Heart right ventricle (tissue), 16 donors: ENCODE measurements at regions not wholly inside any gene's neighbourhood (a gene's known extent, or its start where the extent isn't known, plus 50 kb on each side); places are given as distances from the start of the nearest gene placed in this dataset.

Experiments
- ATAC-seq, 8 donors: fragments of 200-7000 bp; cut with Tn5 transposase; one replicate each; pipeline ENCODE4 v1.9.1; 2020; ENCODE audit warnings: mild to moderate bottlenecking in 8 of 8, moderate library complexity in 8 of 8, moderate number of reproducible peaks in 1 of 8
- DNase-seq, 2 donors: peaks; one replicate each; pipeline ENCODE4 v3.0.0-alpha.2; 2020
- H3K27ac ChIP-seq, 10 donors: fragments of 200-600 bp; sonication (generic) in 2 of 10; one replicate each; pipeline versions ENCODE4 v1.5.0 to v1.8.0; 2020 to 2022; ENCODE audit warnings: mild to moderate bottlenecking in 3 of 10
- H3K27me3 ChIP-seq, 7 donors: fragments of 200-600 bp; one replicate each; pipeline ENCODE4 v1.8.0; 2021 to 2022; ENCODE audit warnings: mild to moderate bottlenecking in 2 of 7
- H3K36me3 ChIP-seq, 9 donors: fragments of 200-600 bp; sonication (generic) in 1 of 9; one replicate each; pipeline versions ENCODE4 v1.5.0 to v1.8.0; 2020 to 2022; ENCODE audit warnings: mild to moderate bottlenecking in 2 of 9
- H3K4me1 ChIP-seq, 9 donors: fragments of 200-600 bp; sonication (generic) in 1 of 9; one replicate each; pipeline versions ENCODE4 v1.5.0 to v1.8.0; 2020 to 2022; ENCODE audit warnings: mild to moderate bottlenecking in 4 of 9
- H3K4me3 ChIP-seq, 10 donors: fragments of 200-600 bp; sonication (generic) in 2 of 10; one replicate each; pipeline versions ENCODE4 v1.5.0 to v1.8.0; 2020 to 2022; ENCODE audit warnings: mild to moderate bottlenecking in 7 of 10, moderate library complexity in 2 of 10
- H3K9me3 ChIP-seq, 11 donors: fragments of 200-600 bp in 10 of 11; sonication (generic) in 2 of 11; one replicate each; pipeline versions ENCODE4 v1.5.0 to v1.8.0; 2013 to 2022; ENCODE audit warnings: mild to moderate bottlenecking in 2 of 11, control low read depth in 1 of 11, moderate library complexity in 1 of 11
- WGBS, 2 donors: extraction: QIAGEN DNeasy Blood & Tissue Kit; methylation state at CpG; one replicate each; pipeline ENCODE4 v1.1.7; 2013; ENCODE audit warnings: inconsistent platforms in 1 of 2; 5-methylcytosine and 5-hydroxymethylcytosine counted together
- intact Hi-C, 10 donors: fragments of 100-400 bp; cut with DNase I; formaldehyde crosslinking; loops; one replicate each; pipeline versions ENCODE4 v1.11.1 to v1.14.2; 2022
- TF ChIP-seq, protein P1 (sequence below), 9 donors: fragments of 200-600 bp; sonication (generic) in 2 of 9; IDR thresholded peaks; one replicate each; pipeline versions ENCODE4 v1.5.0 to v1.8.0; 2021 to 2022; ENCODE audit warnings: antibody characterized with exemption in 9 of 9, mild to moderate bottlenecking in 5 of 9, moderate library complexity in 1 of 9
- donor health status: Arrhythmogenic right ventricular cardiomyopathy.
- donor health status: ischemic (EF 13 %, LVEDD 7.1; RV severe dilation, severe dysfunction).
- donor health status: healthy with polysubstance abuse.
- donor health status: DM: no; HTN: yes; CAD: no.
- donor health status: DM: no; HTN: no; CAD: no.
- donor health status: ischemic (EF 25% LVEDD 6.9; RV normal size, moderate dysfunction).
- donor health status: ischemic (EF 25% LVEDD 5.7; RV mildly dilated, moderate dysfunction).
- donor health status: healthy.
- donor health status: DM: yes; HTN: yes; CAD: no.
- donor health status: Ischemic cardiomyopathy.
- donor health status: ischemic (EF 35%, LVEDD 5.7; RV mildly dilated, moderate dysfunction).
- donor health status: nonischemic (EF 11% LVEDD 7.7; RV severe dilation, severe dysfunction).
- donor health status: DM: yes; HTN: yes; CAD: no.
- donor health status: PGD.
- donor health status: ischemic (EF 29% LVEDD 5.4; RV normal size, mild dysfunction).
- donor health status: nonischemic (EF 23%, LVEDD 6.1; RV moderate dilation, normal function).

DNA sequence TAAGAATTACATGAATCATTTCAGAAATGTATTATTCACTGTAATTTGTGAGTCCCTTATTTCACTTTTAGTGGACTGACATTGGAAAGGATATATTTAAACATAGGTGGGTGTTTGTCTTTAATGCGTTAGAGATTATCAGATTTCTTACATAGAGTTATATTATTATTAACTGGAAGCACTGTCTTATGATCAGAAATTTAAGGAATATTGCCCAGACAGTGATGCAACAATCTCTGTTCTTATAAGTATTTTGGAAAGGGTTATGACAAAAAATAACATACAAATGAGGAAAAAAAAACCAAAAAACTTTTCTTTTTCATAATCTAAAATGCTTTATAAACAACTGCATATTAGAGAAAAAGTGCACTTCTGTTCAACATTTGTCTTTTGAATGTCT is 836.6 kb downstream of the SLC6A15 start:
- WGBS, 2 donors, result 82 to 85% methylated on average over 1 of the region's 1 CpG
- Histone ChIP-seq H3K27ac (no peak overlapping the region), H3K4me3 (no peak overlapping the region), H3K36me3 (no peaks in the 10 kb centered on the region), H3K27me3 (no peaks in the 10 kb centered on the region), H3K4me1 (no peaks in the 10 kb centered on the region), H3K9me3 (peaks cover 0 to 6% (median 0%) of the 10 kb centered on the region in 11 donors)
- ATAC-seq, result no peak
- DNase-seq, result no peak
- intact Hi-C loops, result no loop called here
- TF ChIP-seq, protein P1, sequence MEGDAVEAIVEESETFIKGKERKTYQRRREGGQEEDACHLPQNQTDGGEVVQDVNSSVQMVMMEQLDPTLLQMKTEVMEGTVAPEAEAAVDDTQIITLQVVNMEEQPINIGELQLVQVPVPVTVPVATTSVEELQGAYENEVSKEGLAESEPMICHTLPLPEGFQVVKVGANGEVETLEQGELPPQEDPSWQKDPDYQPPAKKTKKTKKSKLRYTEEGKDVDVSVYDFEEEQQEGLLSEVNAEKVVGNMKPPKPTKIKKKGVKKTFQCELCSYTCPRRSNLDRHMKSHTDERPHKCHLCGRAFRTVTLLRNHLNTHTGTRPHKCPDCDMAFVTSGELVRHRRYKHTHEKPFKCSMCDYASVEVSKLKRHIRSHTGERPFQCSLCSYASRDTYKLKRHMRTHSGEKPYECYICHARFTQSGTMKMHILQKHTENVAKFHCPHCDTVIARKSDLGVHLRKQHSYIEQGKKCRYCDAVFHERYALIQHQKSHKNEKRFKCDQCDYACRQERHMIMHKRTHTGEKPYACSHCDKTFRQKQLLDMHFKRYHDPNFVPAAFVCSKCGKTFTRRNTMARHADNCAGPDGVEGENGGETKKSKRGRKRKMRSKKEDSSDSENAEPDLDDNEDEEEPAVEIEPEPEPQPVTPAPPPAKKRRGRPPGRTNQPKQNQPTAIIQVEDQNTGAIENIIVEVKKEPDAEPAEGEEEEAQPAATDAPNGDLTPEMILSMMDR (IDR thresholded peaks at IDR 0.05), result no peak

DNA sequence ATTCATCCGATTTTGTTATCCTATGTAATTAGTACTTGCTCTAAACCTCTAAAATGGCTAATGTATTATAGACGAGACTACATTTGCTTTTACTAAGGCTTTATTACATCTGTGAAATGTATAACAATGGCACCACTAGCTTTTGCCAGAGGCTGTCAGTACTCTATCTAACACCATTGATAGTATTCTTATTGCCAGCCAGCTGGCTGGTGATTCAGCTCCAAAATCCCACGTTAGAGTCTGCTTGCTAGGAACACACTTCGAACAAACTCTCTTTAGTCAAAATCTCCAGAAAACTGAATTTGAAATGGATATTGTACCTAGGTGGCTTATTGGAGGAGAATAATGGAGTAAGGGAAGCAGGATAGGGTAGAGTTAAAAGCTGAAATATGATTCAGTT is 839.2 kb downstream of the SLC6A15 start:
- WGBS, 2 donors, result 40 to 41% methylated on average over 4 of the region's 4 CpGs
- no peaks in the 10 kb centered on the region for H3K4me1 ChIP-seq
- peaks cover 0 to 10% (median 0%) of the 10 kb centered on the region in 11 donors for H3K9me3 ChIP-seq
- H3K36me3 ChIP-seq, result no peaks in the 10 kb centered on the region
- no peaks in the 10 kb centered on the region for H3K27me3 ChIP-seq
- no peak overlapping the region for H3K27ac ChIP-seq
- ATAC-seq, result no peak
- H3K4me3 ChIP-seq, result no peak overlapping the region
- intact Hi-C loops, result no loop called here
- TF ChIP-seq, protein P1 (IDR thresholded peaks at IDR 0.05), result no peak
- DNase-seq, result no peak

DNA sequence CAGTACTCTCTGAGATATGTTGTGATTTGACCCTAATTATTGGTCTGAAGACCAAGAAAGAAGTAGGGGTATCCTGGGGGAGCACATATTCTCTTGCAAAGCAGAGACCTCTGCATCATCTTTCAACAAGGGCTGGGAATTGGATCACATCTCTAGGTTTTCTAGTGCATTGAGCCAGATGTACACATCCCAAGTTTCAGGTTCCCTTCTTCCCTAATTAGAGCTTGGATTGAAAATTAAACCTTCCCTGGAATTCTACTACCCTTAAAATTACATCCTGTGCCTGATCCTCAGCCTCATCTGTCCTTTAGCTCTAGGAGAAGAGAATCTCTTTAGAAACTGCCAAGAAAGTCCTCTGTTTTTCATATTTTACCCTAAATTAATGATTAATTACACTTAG is 839.6 kb downstream of the SLC6A15 start:
- H3K27ac ChIP-seq, result no peak overlapping the region
- DNase-seq (no peak), ATAC-seq (no peak)
- TF ChIP-seq, protein P1 (IDR thresholded peaks at IDR 0.05), result no peak
- H3K27me3 ChIP-seq, result no peaks in the 10 kb centered on the region
- no peaks in the 10 kb centered on the region for H3K4me1 ChIP-seq
- H3K9me3 ChIP-seq, result peaks cover 0 to 10% (median 0%) of the 10 kb centered on the region in 11 donors
- H3K4me3 ChIP-seq, result no peak overlapping the region
- intact Hi-C loops, result no loop called here
- no peaks in the 10 kb centered on the region for H3K36me3 ChIP-seq

DNA sequence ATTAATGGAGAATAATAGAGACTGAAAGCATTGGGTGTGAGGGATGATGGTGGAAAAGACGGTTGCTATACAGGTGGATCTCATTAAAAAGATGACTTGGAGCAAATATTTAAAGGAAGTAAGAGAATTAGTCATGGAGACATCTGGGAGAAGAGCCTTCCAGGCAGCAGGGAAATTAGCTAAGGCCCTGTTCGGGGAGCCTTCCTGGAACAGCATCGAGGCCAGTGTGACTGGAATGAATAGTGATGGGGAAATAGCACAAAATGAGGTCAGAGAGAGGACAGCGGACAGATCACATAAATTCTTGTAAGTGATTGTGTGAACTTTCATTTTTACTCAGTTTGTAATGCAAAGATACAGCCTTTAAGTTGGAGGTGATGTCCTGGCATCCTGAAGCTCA is 842.3 kb downstream of the SLC6A15 start:
- TF ChIP-seq, protein P1 (IDR thresholded peaks at IDR 0.05), result no peak
- Histone ChIP-seq H3K4me3 (no peak overlapping the region), H3K36me3 (no peaks in the 10 kb centered on the region), H3K27me3 (no peaks in the 10 kb centered on the region), H3K27ac (no peak overlapping the region), H3K4me1 (no peaks in the 10 kb centered on the region), H3K9me3 (peaks cover 0 to 10% (median 0%) of the 10 kb centered on the region in 11 donors)
- ATAC-seq (peak in 4 of 8 donors; percentile 17 to 75 (median 62)), DNase-seq (peak in 1 of 2 donors; percentile 4)
- intact Hi-C loops, result no loop called here
- 77% methylated on average over 4 of the region's 4 CpGs for WGBS, 2 donors
